ENCODE measurements at regions not wholly inside any gene's neighbourhood (a gene's known extent, or its start where the extent isn't known, plus 50 kb on each side); places are given as distances from the start of the nearest gene placed in this dataset.

GRCh38 chr11:128135451-128135850 is 451.9 kb downstream of the ETS1 start:
- TF ChIP-seq CTCF (IDR thresholded peaks at IDR 0.05) (no peak), POLR2A (IDR thresholded peaks at IDR 0.05) (no peak)
